HEK293 (cell line): ENCODE measurements at regions not wholly inside any gene's neighbourhood (a gene's known extent, or its start where the extent isn't known, plus 50 kb on each side); places are given as distances from the start of the nearest gene placed in this dataset.

Experiments used
- CTCF ChIA-PET: fragments of 350-600 bp; formaldehyde crosslinking; extraction: SDS; loops from one replicate; lab custom pipeline; 2021; ENCODE audit warnings: antibody characterized with exemption; lab: Yijun Ruan, JAX
- POLR2A ChIA-PET: fragments of 300-600 bp; formaldehyde crosslinking; extraction: SDS; loops from one replicate; lab custom pipeline; 2020; ENCODE audit warnings: antibody characterized with exemption, inconsistent platforms; lab: Yijun Ruan, JAX
- H3K27ac ChIP-seq: fragments of 200-500 bp; sonication (Bioruptor generic); 2 replicates; pipeline ENCODE4 v1.5.1; 2014; ENCODE audit warnings: low read depth, low read length, control low read depth, inconsistent platforms; ENCODE audit errors: extremely low read depth
- H3K36me3 ChIP-seq, 2 experiments: fragments of 200-500 bp in 1 of 2; sonication (Bioruptor generic) in 1 of 2; 1 replicate in 1 of 2; 2 replicates in 1 of 2; pipeline ENCODE4 v1.5.1; 2014 to 2017; ENCODE audit warnings: inconsistent platforms in 2 of 2, low read length in 2 of 2; ENCODE audit not compliant: control insufficient read depth in 2 of 2, insufficient read depth in 1 of 2
- H3K4me1 ChIP-seq: fragments of 200-500 bp; sonication (Bioruptor generic); 2 replicates; pipeline ENCODE4 v1.5.1; 2014; ENCODE audit warnings: mild to moderate bottlenecking, low read length, inconsistent platforms; ENCODE audit not compliant: control insufficient read depth, insufficient read depth
- H3K4me3 ChIP-seq: 2 replicates; pipeline ENCODE4 v1.5.1; 2011; ENCODE audit warnings: low read depth, mild to moderate bottlenecking, control low read depth, low read length, moderate library complexity
- H3K9me3 ChIP-seq: fragments of 200-500 bp; sonication (Bioruptor generic); 2 replicates; pipeline ENCODE4 v1.5.1; 2014; ENCODE audit warnings: low read depth, low read length, inconsistent platforms; ENCODE audit not compliant: control insufficient read depth, insufficient read depth
- BCL6B ChIP-seq: fragments of 450-650 bp; formaldehyde crosslinking; IDR thresholded peaks from 2 replicates; pipeline ENCODE4 v1.5.1; 2017; ENCODE audit warnings: missing biosample characterization, missing genetic modification characterization
- GLIS1 ChIP-seq: fragments of 450-650 bp; formaldehyde crosslinking; IDR thresholded peaks from 2 replicates; pipeline ENCODE4 v1.5.1; 2016; ENCODE audit warnings: missing biosample characterization, missing genetic modification characterization
- HIC1 ChIP-seq: fragments of 450-650 bp; formaldehyde crosslinking; IDR thresholded peaks from 2 replicates; pipeline ENCODE4 v1.5.1; 2016; ENCODE audit warnings: missing biosample characterization, missing genetic modification characterization
- HOXC10 ChIP-seq: sonication (generic); formaldehyde crosslinking; IDR thresholded peaks from 2 replicates; pipeline ENCODE4 v1.8.1; 2023; ENCODE audit warnings: mild to moderate bottlenecking, missing genetic modification reagents
- MYNN ChIP-seq: fragments of 450-650 bp; formaldehyde crosslinking; IDR thresholded peaks from 2 replicates; pipeline ENCODE4 v1.5.1; 2016; ENCODE audit warnings: missing biosample characterization, missing genetic modification characterization, borderline replicate concordance
- REPIN1 ChIP-seq: fragments of 450-650 bp; formaldehyde crosslinking; IDR thresholded peaks from 2 replicates; pipeline ENCODE4 v1.5.1; 2017; ENCODE audit warnings: missing biosample characterization, missing genetic modification characterization, low read depth
- WT1 ChIP-seq: fragments of 450-650 bp; formaldehyde crosslinking; IDR thresholded peaks from 2 replicates; pipeline ENCODE4 v1.5.1; 2016; ENCODE audit warnings: missing biosample characterization, missing genetic modification characterization
- ZBTB48 ChIP-seq: fragments of 450-650 bp; formaldehyde crosslinking; IDR thresholded peaks from 2 replicates; pipeline ENCODE4 v1.5.1; 2016; ENCODE audit warnings: missing biosample characterization, missing genetic modification characterization
- ZBTB7A ChIP-seq: fragments of 450-650 bp; formaldehyde crosslinking; IDR thresholded peaks from 2 replicates; pipeline ENCODE4 v1.5.1; 2016; ENCODE audit warnings: low read depth, missing biosample characterization, missing genetic modification characterization
- ZEB2 ChIP-seq: fragments of 450-650 bp; formaldehyde crosslinking; IDR thresholded peaks from 2 replicates; pipeline ENCODE4 v1.5.1; 2016; ENCODE audit warnings: missing biosample characterization, missing genetic modification characterization
- ZFP3 ChIP-seq: fragments of 450-650 bp; formaldehyde crosslinking; IDR thresholded peaks from 2 replicates; pipeline ENCODE4 v1.5.1; 2016; ENCODE audit warnings: low read depth, missing biosample characterization, missing genetic modification characterization
- ZNF112 ChIP-seq: fragments of 450-650 bp; formaldehyde crosslinking; IDR thresholded peaks from 2 replicates; pipeline ENCODE4 v1.5.0; 2017; ENCODE audit warnings: missing biosample characterization, missing genetic modification characterization
- ZNF138 ChIP-seq: fragments of 450-650 bp; formaldehyde crosslinking; IDR thresholded peaks from 2 replicates; pipeline ENCODE4 v1.5.1; 2016; ENCODE audit warnings: missing biosample characterization, missing genetic modification characterization, borderline replicate concordance
- ZNF214 ChIP-seq: fragments of 450-650 bp; formaldehyde crosslinking; IDR thresholded peaks from 2 replicates; pipeline ENCODE4 v1.5.1; 2017; ENCODE audit warnings: missing biosample characterization, mild to moderate bottlenecking, missing genetic modification characterization, borderline replicate concordance
- ZNF274 ChIP-seq, 2 experiments: fragments of 200-500 bp in 1 of 2; fragments of 450-650 bp in 1 of 2; sonication (Bioruptor generic) in 1 of 2; formaldehyde crosslinking in 1 of 2; IDR thresholded peaks; 2 replicates each; pipeline versions ENCODE4 v1.5.1 to v1.6.1; 2014 to 2016; ENCODE audit warnings: borderline replicate concordance in 1 of 2, inconsistent platforms in 1 of 2, low read length in 1 of 2, missing biosample characterization in 1 of 2, missing genetic modification characterization in 1 of 2
- ZNF292 ChIP-seq: fragments of 450-650 bp; formaldehyde crosslinking; IDR thresholded peaks from 2 replicates; pipeline ENCODE4 v1.5.1; 2016; ENCODE audit warnings: low read depth, missing biosample characterization, missing genetic modification characterization, borderline replicate concordance
- ZNF362 ChIP-seq: fragments of 450-650 bp; formaldehyde crosslinking; IDR thresholded peaks from 2 replicates; pipeline ENCODE4 v1.5.1; 2016; ENCODE audit warnings: missing biosample characterization, missing genetic modification characterization
- ZNF433 ChIP-seq: fragments of 450-650 bp; formaldehyde crosslinking; IDR thresholded peaks from 2 replicates; pipeline ENCODE4 v1.5.1; 2016; ENCODE audit warnings: missing biosample characterization, missing genetic modification characterization, low read depth
- ZNF501 ChIP-seq: fragments of 450-650 bp; formaldehyde crosslinking; IDR thresholded peaks from 2 replicates; pipeline ENCODE4 v1.5.1; 2016; ENCODE audit warnings: missing biosample characterization, missing genetic modification characterization
- ZNF510 ChIP-seq: fragments of 450-650 bp; formaldehyde crosslinking; IDR thresholded peaks from 2 replicates; pipeline ENCODE4 v1.5.1; 2018; ENCODE audit warnings: mild to moderate bottlenecking, missing genetic modification characterization, missing biosample characterization; ENCODE audit not compliant: insufficient replicate concordance
- ZNF623 ChIP-seq: fragments of 450-650 bp; formaldehyde crosslinking; IDR thresholded peaks from 2 replicates; pipeline ENCODE4 v1.5.1; 2016; ENCODE audit warnings: missing biosample characterization, missing genetic modification characterization
- ZNF626 ChIP-seq: fragments of 450-650 bp; sonication (Bioruptor Pico); formaldehyde crosslinking; IDR thresholded peaks from 2 replicates; pipeline ENCODE4 v1.5.1; 2018; ENCODE audit warnings: missing biosample characterization, missing genetic modification characterization, inconsistent platforms
- ZNF654 ChIP-seq: fragments of 450-650 bp; formaldehyde crosslinking; IDR thresholded peaks from 2 replicates; pipeline ENCODE4 v1.5.1; 2016; ENCODE audit warnings: low read depth, missing biosample characterization, missing genetic modification characterization
- ZNF660 ChIP-seq: fragments of 450-650 bp; IDR thresholded peaks from 2 replicates; pipeline ENCODE4 v1.5.1; 2018; ENCODE audit warnings: missing biosample characterization, mild to moderate bottlenecking, missing genetic modification characterization
- ZNF707 ChIP-seq: fragments of 450-650 bp; formaldehyde crosslinking; IDR thresholded peaks from 2 replicates; pipeline ENCODE4 v1.5.1; 2016; ENCODE audit warnings: missing biosample characterization, missing genetic modification characterization
- ZNF830 ChIP-seq: fragments of 450-650 bp; IDR thresholded peaks from 2 replicates; pipeline ENCODE4 v1.5.0; 2018; ENCODE audit warnings: missing biosample characterization, missing genetic modification characterization, low read depth, mild to moderate bottlenecking, moderate library complexity
- ZNF837 ChIP-seq: fragments of 450-650 bp; formaldehyde crosslinking; IDR thresholded peaks from 2 replicates; pipeline ENCODE4 v1.5.1; 2016; ENCODE audit warnings: missing biosample characterization, missing genetic modification characterization

- TF ChIP-seq ZNF623 (tag by site-specific recombination), result no peak
- no peak for TF ChIP-seq ZNF292
- TF ChIP-seq ZNF707, result no peak
Measured at GRCh38 chr17:70544317-70544716, 375.0 kb downstream of the KCNJ2 start (continued).

- H3K9me3 ChIP-seq, result no peaks in the 10 kb centered on the region
- no peak overlapping the region for H3K4me3 ChIP-seq
- no peak overlapping the region for H3K27ac ChIP-seq
- ChIA-PET CTCF (interaction anchor here (0.6 to 3.1 kb wide), 46 partner anchors 9 to 1534 kb away, joined by 3 to 17 read pairs (median 3); partner anchors contain the start of gene KCNJ2), POLR2A (no interaction called here)
- H3K4me1 ChIP-seq, result no peaks in the 10 kb centered on the region; the same call in 1 of the 2 replicates
- H3K36me3 ChIP-seq, result no peaks in the 10 kb centered on the region
- no peak for TF ChIP-seq HIC1 (tag by site-specific recombination)
- TF ChIP-seq ZNF362 (tag by site-specific recombination), result peak; percentile 79
- TF ChIP-seq ZNF654 (tag by site-specific recombination), result peak; percentile 61
- TF ChIP-seq ZEB2, result no peak
- no peak for TF ChIP-seq ZNF112 (tag by site-specific recombination)
- no peak for TF ChIP-seq ZNF510 (tag by site-specific recombination)
Measured at GRCh38 chr17:70552230-70552981, 383.1 kb downstream of the KCNJ2 start.

GRCh38 chr17:70552982-70553334 is 383.6 kb downstream of the KCNJ2 start:
- H3K4me1 ChIP-seq, result no peaks in the 10 kb centered on the region; the same call in 1 of the 2 replicates
- no peak overlapping the region for H3K27ac ChIP-seq
- POLR2A ChIA-PET, result no interaction called here
- TF ChIP-seq ZNF626 (tag by site-specific recombination), result no peak
- no peak for TF ChIP-seq ZBTB48 (tag by site-specific recombination)
- TF ChIP-seq GLIS1 (tag by site-specific recombination), result no peak
- no peak for TF ChIP-seq ZNF138 (tag by site-specific recombination)
- no peak for TF ChIP-seq ZFP3 (tag by site-specific recombination)
- no peak for TF ChIP-seq ZBTB7A (tag by site-specific recombination)
- no peak for TF ChIP-seq ZNF214 (tag by site-specific recombination)
- no peak for TF ChIP-seq ZNF830 (tag by site-specific recombination)
- TF ChIP-seq ZNF292, result no peak
- no peak for TF ChIP-seq BCL6B (tag by site-specific recombination)
- no peak for TF ChIP-seq ZNF274 (IDR thresholded peaks at IDR 0.05; ENCODE audit: low read length)
- no peak for TF ChIP-seq ZNF274 (tag by site-specific recombination; IDR thresholded peaks at IDR 0.05; ENCODE audit: borderline replicate concordance)
- no peak for TF ChIP-seq WT1 (tag by site-specific recombination)
- no peak for TF ChIP-seq MYNN
- TF ChIP-seq ZNF433 (tag by site-specific recombination), result no peak
- TF ChIP-seq REPIN1 (tag by site-specific recombination), result no peak
- TF ChIP-seq ZNF837 (tag by site-specific recombination), result no peak
- TF ChIP-seq ZNF660 (tag by site-specific recombination), result no peak
- TF ChIP-seq HOXC10 (CRISPR knock-in tag), result no peak
- no peak for TF ChIP-seq ZNF501
- TF ChIP-seq ZNF707, result no peak
- CTCF ChIA-PET, result interaction anchor here (0.6 to 3.1 kb wide), 32 partner anchors 9 to 1270 kb away, joined by 3 to 17 read pairs (median 3); partner anchors contain the start of gene KCNJ2
- no peaks in the 10 kb centered on the region for H3K36me3 ChIP-seq
- no peak overlapping the region for H3K4me3 ChIP-seq
- no peaks in the 10 kb centered on the region for H3K9me3 ChIP-seq
